C4-2B (cell line): ENCODE measurements at regions not wholly inside any gene's neighbourhood (a gene's known extent, or its start where the extent isn't known, plus 50 kb on each side); places are given as distances from the start of the nearest gene placed in this dataset.

Experiments
- H3K27ac ChIP-seq: fragments of 450-650 bp; 2 replicates; pipeline ENCODE4 v1.5.1; 2017
- ZFX ChIP-seq: fragments of 450-650 bp; IDR thresholded peaks from 2 replicates; pipeline ENCODE4 v1.6.1; 2017
- TF ChIP-seq, protein P1 (sequence below): fragments of 450-650 bp; conservative IDR thresholded peaks from 2 replicates; pipeline ENCODE4 v1.5.1; 2017; ENCODE audit warnings: mild to moderate bottlenecking

DNA sequence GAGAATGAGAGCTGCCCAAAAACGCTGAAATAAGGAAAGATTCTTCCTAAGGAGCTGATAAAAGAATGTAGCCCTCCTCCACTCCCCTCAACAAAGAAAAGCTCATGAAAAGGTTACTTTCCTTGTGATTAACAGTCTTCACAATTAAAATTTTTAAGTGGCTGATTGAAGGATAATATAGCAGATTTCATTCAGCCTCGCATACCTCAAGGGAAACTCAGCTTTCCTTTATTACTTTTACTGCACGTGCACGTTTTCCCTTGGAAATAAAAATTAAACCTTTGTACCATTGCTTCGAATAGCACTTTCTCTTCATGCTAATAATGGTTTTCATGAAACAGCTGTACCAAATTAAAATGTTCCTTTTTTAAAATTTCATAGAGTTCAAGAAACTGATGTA is 234.0 kb upstream of the GRAMD2B start:
- TF ChIP-seq, protein P1, sequence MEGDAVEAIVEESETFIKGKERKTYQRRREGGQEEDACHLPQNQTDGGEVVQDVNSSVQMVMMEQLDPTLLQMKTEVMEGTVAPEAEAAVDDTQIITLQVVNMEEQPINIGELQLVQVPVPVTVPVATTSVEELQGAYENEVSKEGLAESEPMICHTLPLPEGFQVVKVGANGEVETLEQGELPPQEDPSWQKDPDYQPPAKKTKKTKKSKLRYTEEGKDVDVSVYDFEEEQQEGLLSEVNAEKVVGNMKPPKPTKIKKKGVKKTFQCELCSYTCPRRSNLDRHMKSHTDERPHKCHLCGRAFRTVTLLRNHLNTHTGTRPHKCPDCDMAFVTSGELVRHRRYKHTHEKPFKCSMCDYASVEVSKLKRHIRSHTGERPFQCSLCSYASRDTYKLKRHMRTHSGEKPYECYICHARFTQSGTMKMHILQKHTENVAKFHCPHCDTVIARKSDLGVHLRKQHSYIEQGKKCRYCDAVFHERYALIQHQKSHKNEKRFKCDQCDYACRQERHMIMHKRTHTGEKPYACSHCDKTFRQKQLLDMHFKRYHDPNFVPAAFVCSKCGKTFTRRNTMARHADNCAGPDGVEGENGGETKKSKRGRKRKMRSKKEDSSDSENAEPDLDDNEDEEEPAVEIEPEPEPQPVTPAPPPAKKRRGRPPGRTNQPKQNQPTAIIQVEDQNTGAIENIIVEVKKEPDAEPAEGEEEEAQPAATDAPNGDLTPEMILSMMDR: no peak
- no peak for TF ChIP-seq ZFX
- no peak overlapping the region for H3K27ac ChIP-seq

DNA sequence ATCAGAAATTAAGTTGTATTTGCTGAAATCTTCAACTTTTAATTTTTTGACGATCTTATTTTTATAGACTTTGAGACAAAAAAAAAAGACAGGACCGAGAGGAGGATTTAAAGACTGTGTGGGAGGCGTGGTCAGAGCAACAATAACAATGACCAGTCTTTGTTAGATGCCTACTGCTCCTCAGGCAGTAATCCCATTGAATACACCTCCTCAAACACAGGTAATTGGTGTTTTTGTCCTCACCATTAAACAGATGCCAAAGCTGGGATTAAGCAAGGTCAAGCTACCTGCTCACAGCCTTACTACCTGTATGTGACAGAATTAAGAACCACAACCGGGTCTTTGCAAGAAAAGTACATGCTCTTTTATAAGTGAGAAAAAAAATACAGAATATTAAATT is 233.3 kb upstream of the GRAMD2B start:
- no peak overlapping the region for H3K27ac ChIP-seq
- TF ChIP-seq, protein P1: no peak
- no peak for TF ChIP-seq ZFX

DNA sequence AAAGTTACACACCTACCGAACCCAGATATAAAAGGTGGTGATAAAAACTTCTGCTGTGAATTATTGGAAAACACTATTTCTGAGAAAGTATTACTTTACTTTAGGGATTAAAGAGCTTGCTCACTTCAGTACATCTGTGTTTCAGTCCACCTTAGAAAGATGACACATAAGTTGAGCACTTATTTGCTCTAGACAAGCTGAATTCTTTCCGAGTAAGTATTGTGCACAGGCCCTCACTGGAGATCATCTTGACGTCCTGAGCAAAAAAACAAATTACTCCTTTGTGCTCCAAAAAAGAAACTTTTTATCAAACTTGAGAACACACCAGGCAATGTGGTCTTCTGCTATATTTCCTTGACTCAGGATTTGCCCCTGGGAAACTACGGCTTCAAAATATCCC is 231.0 kb upstream of the GRAMD2B start:
- H3K27ac ChIP-seq: no peak overlapping the region
- TF ChIP-seq, protein P1: no peak
- TF ChIP-seq ZFX: no peak

DNA sequence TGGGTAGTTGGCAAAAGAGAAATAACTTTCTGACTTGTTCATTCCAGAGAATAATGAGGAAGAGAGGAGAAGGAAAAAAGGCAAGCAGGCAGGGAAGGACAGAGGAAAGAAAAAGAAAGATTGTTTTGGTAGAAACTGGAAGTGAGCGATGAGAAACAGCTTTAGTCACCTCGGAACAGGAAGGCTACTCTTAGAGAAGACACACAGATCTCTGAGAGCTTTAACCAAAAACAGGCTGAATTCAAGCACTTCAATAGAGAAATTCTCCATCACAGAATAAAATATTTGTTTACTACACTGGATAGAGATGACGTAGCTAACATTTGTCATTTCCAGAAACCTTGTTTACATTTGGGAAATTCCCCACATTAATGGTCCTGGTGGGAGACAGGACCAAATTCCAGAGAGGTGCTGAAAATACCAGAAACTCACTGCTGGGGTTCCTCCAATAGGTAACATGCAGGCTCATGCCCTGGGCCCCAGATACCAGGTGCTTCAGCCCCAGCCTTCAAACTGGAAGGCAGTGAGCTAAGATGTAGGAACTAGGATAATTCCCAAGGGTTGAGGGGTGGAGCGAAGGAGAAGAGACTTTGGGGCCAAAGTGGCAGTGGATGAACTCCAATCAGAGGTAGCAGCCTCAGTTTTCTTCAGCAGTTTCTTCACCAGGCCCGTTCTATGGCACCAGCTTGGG is 227.7 kb upstream of the GRAMD2B start:
- no peak overlapping the region for H3K27ac ChIP-seq
- no peak for TF ChIP-seq ZFX
- TF ChIP-seq, protein P1: no peak

DNA sequence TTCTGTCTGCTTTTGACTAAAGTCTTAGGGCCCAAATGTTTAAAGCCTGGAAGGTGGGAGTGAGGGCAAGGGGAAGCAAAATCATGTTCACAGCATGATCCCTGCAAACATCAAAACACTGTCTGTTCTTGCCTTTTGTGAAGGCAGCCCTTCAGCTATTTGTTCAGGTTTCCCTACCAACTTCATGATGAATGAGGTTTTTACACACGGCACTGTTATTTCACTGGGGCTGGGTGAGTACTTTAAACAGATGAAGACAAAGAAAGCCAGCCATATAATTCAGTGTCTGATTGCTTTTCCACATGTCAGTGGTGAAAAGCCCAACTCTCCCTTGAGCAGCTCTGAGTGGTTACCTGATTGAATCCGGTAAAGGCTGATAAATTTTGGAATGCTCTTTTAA is 224.7 kb upstream of the GRAMD2B start:
- TF ChIP-seq ZFX: no peak
- TF ChIP-seq, protein P1: no peak
- H3K27ac ChIP-seq: no peak overlapping the region

DNA sequence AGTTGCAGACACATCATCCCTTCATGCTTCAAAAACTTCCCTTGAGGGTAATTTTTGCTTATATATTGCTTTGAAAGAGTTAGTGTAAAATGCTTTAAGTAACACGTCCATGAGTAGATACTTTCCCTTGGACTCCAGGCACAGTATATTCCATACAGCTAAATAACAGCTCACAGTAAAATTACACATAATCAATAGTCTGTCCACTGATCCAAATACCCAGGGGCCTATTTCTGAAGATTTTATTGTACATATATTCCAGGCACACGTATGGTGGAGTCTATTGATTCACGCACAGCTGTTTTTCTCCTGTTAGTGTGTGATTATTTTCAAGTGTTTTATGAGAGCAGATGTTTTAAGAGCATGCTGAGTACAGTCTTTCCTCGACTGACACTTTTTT is 223.7 kb upstream of the GRAMD2B start:
- no peak overlapping the region for H3K27ac ChIP-seq
- TF ChIP-seq, protein P1: no peak
- TF ChIP-seq ZFX: no peak

DNA sequence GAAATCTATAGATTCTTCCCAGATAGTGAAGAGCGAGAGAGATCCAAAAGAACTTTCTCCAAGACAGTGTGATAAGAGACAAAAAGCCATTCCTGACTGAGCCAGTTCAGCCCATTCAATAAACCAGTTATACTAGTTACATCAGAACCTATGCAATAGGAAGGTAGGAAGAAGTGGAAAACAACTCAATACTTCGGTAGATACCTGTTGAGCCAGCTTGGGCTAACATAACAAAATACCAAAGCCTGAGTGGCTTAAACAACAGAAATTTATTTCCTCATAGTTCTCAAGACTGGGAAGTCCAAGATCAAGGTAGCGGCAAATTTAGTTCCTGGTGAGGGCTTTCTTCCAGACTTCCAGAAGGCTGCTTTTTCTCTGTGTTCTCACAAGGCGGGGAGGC is 214.5 kb upstream of the GRAMD2B start:
- H3K27ac ChIP-seq: no peak overlapping the region
- TF ChIP-seq, protein P1: no peak
- TF ChIP-seq ZFX: no peak
